Fibroblast of skin of right biceps (primary cell): ENCODE measurements at regions not wholly inside any gene's neighbourhood (a gene's known extent, or its start where the extent isn't known, plus 50 kb on each side); places are given as distances from the start of the nearest gene placed in this dataset.
"Not testable (repeated sequence)": the region's sequence is repeated elsewhere in the genome, so short reads cannot be mapped to it uniquely, and the experiment has no call there.

Experiments
- DNase-seq: peaks from one replicate; pipeline ENCODE4 v3.0.0-alpha.2; 2013

- DNase-seq, result peak; percentile 78
Measured at GRCh38 chr22:27299181-27300085, 502.1 kb downstream of the MN1 start.

- DNase-seq, result no peak
Measured at GRCh38 chr22:27300536-27301285, 500.8 kb downstream of the MN1 start.

- DNase-seq, result no peak
Measured at GRCh38 chr22:27302501-27302900, 499.1 kb downstream of the MN1 start.

GRCh38 chr22:27303718-27304117 lies 497.8 kb downstream of the MN1 start:
- no peak for DNase-seq

GRCh38 chr22:27306771-27307170 lies 494.8 kb downstream of the MN1 start:
- DNase-seq, result no peak

GRCh38 chr22:27307545-27308247 lies 493.9 kb downstream of the MN1 start:
- no peak for DNase-seq

- no peak for DNase-seq
Measured at GRCh38 chr22:27308513-27308912, 493.0 kb downstream of the MN1 start.

- no peak for DNase-seq
Measured at GRCh38 chr22:27309697-27310096, 491.9 kb downstream of the MN1 start.

- peak; percentile 22 for DNase-seq
Measured at GRCh38 chr22:27310966-27311697, 490.4 kb downstream of the MN1 start.

- DNase-seq, result peak; percentile 53
Measured at GRCh38 chr22:27311698-27312550, 489.6 kb downstream of the MN1 start.

- DNase-seq, result no peak
Measured at GRCh38 chr22:27312565-27312964, 489.0 kb downstream of the MN1 start.

GRCh38 chr22:27312966-27313855 lies 488.3 kb downstream of the MN1 start:
- peak; percentile 15 for DNase-seq

GRCh38 chr22:27314276-27314807 lies 487.2 kb downstream of the MN1 start:
- no peak for DNase-seq

GRCh38 chr22:27315833-27316232 lies 485.7 kb downstream of the MN1 start:
- no peak for DNase-seq

- peak; percentile 51 for DNase-seq
Measured at GRCh38 chr22:27317096-27317495, 484.5 kb downstream of the MN1 start.

GRCh38 chr22:27317971-27318428 lies 483.6 kb downstream of the MN1 start:
- DNase-seq, result peak; percentile 73

GRCh38 chr22:27318516-27318915 lies 483.0 kb downstream of the MN1 start:
- peak; percentile 89 for DNase-seq

- DNase-seq, result no peak
Measured at GRCh38 chr22:27323661-27324060, 477.9 kb downstream of the MN1 start.

- DNase-seq, result not testable (repeated sequence)
Measured at GRCh38 chr22:27324908-27325307, 476.6 kb downstream of the MN1 start.

GRCh38 chr22:27327497-27327896 lies 474.1 kb downstream of the MN1 start:
- no peak for DNase-seq
